Dedifferentiated amniotic fluid mesenchymal stem cell (primary cell): ENCODE measurements at regions not wholly inside any gene's neighbourhood (a gene's known extent, or its start where the extent isn't known, plus 50 kb on each side); places are given as distances from the start of the nearest gene placed in this dataset.

Source experiments
- DNase-seq: peaks from one replicate; pipeline ENCODE4 v3.0.0-alpha.2; 2016; ENCODE audit errors: extremely low spot score

DNA sequence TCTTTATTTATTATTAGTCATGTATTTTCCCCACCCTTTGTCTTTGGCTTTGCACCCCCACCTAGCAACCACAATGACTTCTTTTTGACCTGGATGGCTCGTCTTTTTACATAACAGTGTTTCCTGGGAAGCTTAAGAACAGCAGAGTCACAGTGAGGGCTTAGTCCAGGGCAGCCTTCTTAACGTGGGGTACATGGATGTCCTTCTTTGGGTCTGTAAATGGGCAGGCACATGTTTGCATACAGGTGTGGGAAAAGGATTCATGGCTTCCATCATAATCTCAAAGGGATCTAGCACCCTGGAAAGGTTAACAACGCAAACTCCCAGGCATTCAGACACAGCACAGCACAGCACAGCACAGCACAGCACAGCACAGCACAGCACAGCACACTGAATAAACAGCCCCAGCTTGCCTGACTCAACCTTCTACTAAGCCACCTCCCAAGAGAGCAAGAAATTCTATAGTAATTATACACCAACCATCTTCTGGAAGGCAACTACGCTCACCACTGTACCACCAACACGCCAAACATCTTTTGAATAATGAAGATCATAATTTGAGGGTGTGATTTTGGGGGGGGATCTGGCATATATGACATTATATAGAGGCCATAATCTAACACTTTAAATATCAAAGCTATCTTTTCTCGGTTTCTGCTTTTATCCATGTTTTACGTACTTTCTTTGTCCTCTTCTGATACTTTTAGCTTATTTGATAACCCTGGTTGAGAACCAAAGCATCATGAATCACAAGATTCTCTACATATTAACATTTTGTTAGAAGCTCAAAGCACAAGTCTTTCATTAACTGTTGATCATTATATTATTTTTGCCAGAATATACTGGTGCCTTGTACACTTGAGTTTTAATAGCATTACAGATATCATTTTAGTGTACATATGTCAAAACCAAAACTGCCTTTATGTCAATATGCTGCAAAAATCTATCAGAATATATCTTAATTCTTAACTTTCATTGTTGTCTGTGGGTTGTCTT lies 177.2 kb upstream of the KLF14 start:
- DNase-seq = peak; percentile 71

DNA sequence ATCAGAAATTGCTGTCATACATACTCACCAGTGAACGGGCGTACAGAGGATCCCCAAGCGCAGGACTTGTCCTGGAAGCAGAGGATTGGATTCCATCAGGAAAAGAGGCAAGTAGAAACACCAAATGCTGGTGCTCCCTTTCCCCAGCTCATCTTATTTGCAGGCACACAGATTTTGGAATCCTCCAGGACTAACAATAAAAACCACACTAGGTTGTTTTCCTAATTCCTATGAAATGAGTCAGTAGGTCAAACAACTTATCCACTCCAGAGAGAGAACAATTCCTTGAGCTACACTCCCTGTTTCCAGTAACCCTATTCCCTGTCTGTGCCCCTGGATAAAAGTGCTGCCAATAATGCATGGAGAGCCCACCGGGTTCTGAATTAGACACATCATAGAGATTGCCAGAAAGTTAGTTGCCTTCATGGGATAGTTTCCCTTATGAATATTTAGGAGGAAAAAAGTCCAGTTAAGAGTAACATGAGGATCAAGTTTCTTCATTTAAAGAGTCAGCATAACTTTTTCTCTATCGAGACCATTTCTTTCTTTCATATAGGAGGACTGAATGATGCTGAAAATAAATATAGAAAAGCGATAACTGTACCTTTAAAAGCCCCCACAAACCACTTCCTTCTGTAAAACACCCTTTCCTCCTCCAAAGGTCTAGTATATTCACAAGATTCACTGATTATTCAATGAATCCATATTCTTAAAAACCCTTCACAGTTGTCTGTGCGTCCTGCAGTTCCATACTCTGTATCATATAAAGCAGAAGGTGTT lies 178.3 kb upstream of the KLF14 start:
- DNase-seq = peak; percentile 65

DNA sequence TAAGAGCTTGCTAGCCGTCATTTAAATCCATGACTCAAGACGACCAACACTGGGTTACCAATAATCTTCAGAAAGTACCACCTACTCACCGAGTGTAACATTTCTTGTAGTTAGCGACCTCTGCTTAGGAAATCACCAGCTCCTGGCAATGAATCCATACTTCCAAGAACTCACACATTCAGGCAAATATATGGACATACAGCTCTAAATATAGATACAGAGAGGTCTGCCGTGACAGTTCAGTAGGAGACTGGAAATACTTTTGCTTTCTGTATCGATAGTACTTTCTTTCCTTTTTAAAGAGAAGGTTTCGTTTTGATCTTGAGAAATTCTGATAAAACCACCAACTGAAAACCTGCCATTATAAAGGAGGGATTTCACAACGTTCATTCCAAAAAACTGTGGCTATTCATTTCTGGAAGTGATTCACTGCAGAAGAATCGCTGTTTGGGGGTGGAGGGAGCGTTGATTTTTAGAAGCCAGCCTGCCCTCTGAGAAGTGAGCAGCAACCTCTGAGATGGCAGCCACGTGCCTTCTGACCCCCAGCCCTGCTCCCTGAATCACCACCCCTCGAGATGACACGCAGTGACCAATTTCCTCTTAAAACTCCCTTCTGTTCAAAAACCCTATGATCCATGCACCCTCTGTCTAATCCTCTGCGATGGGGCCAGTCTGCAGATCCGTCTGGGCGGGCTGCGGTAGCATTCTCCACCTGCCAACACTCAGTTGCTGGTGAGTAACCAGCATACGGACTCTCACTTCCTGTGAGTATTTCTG lies 179.0 kb upstream of the KLF14 start:
- peak; percentile 93 for DNase-seq

DNA sequence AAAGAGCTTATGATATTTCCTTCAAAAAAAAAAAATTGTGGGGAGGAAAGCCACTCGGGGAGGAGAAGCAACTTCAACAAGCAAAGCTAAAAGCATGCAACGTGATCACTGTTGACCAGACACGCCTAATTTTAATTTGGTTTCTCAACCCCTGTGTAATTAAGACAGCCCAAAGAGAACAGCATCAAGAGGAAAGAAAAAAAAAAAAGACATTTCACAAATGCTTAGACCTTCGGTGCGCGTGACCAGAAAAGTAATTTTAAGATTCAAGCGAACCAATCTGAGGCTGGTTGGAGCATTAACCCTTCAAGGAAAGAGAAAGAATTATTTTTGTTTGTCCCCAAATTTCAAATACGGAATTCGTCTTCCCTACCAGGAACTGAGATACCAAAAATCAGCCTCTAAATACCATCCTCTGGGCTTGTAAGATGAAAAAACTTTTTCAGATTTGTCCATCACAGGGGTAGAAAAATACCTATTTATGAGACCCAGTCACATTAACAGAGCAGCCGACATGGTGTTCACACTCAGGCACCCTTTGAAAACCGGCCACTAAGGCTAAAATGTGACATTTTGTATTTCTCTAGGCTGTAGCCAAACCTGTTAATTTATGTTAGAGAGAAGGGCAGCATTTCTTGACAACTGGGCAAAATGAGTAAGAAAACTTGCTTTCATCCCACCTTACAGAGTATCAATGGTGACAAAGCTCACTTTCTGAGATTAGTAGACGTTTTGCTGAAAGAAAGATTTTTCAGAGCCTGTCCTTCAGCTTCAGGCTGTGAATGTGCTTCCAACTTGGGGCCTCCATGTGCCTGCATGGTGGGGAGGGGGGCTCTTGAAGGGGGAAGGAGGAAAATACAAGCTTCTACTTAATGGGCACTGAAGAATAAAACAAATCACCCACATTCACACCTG lies 179.9 kb upstream of the KLF14 start:
- DNase-seq = no peak

DNA sequence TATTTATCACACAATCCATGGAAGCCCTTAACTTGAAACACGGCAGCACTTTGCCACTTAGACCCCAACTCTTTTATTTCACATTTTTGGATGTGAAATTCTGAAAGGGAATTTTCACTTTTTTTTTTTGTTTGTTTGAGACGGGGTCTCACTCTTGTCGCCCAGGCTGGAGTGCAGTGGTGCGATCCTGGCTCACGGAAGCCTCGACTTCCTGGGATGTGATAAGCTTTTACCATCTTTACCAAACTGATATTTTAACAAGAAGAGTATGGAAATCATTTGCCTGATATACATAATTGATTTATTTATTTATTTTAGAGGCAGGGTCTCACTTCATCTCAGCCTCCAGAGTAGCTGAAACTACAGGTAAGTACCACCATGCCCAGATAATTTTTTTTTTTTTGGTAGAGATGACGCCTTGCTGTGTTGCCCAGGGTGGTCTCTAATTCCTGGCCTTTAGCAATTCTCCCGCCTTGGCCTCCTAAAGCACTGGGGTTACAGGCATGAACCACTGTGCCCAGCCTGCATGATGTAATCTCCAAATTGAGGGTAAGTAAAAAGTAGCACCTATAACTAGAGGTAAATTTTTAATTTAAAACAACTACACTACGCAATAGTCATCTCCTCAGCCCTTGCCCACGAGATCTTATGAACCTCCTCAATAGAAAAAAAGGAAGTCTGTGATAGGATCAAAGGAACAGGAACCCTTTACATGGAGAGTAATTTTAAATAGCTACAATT lies 180.7 kb upstream of the KLF14 start:
- no peak for DNase-seq

DNA sequence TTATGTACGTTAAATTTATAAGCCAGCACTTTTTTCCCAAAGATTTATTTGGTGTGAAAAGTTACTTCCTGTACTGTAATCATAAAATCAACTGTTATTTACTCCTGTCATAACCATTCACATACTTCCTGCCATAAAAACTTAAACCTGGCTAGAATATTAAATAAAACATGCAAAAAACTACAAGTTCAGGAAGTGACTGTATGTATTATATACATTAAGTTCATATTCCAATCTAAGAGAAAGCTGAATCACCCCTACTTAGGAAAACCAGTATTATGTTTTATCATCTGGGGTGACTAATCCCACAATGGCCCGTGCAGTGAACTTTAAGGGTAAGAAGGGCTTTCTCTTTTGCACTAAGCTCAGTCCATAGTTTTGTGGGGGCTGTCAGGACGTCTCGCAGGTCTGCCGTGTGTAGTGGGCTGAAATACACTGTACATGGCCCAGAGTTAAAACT lies 183.7 kb upstream of the KLF14 start:
- DNase-seq = no peak

DNA sequence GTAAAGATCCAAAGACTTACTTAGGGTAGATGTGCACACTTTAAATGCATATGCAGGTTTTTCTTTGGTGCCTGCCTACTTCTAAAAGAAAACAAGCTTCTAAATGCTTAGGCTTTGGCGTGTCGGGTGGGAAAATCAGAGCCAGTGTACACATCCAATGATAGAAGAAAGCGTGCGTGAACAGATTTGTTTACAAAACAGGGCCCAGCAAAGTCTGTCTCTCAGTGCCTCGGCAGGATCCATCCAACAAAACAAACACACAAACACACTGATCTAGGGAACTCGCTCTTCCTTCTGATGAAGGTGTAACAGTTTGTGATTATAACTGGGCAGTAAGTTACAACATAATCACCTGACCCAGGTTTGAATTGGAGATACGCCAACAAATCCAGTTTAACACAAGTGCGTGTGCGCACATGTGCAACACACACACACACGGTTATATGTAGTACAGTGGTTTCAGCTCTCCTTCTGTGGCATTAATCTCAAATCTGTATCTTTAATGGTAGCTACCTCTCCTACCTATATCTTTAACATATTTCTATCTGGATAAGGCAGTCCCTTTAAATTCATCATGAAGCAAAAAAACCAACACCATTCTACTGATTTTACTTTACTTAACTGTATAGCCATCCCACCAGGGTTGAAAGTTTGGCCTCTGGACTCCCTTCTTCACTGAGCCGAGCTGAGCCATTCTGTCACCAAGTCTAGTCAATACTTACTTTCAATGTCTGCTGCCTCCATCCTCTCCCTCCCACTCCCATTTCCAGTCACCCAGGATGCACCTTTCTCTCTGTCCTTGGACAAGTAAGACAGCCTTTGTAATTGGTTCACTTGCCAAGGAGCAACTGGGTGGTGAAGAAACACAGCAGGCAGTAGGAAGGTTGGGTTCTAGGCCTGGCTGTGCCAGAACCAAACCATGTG lies 184.4 kb upstream of the KLF14 start:
- no peak for DNase-seq

DNA sequence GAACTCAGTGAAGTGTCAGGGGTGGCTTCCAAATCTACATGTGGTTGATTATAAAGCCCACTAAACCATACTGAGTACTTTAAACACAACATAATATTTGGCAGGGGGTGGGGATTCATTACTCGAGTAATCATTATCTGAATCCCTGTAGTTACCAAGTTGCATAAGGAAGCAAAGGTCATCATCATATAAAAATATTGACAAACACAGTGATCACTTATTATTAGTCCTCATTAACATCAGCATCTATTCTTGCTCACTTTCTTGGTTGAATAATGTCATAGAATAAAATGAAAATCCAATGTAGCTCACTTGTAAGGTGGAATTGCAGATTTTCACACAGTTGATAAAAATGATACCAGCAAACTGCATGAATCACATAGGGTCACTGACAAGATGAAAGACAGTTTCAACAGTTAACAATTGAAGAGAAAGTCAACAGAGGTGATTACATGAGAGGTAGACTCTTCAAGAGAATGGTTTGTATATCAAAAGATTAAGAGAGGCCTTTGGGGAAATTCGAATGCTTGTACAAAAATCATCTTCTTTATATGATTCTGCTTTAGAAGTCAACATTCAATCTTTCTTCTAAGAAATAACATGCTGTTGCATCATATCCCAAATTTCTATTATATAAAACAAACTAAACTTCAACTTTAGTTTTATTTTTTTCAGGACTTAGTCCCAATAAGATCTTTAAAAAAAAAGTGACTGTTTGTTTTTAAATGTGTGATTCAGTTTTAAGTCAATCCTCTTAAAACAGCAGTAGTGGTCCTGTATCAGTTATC lies 185.5 kb upstream of the KLF14 start:
- no peak for DNase-seq

DNA sequence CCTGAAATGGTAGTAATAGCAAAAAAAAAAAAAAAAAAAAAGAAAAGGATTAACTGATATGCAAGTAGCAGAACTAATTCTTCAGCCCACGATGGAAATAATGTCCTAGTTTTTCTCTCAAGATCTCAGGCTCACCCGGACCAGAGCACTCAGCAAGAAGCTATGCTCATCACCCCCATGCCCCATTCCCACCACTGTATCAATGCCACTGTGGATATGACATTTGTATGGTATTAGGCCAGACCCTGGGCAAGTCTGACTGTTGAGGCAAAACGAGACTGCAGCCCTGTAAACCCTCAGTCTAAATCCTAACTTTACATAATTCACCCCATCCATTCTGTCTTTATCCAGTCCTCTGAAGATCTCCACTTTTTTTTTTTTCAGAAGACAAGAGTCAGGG lies 186.1 kb upstream of the KLF14 start:
- DNase-seq = no peak

DNA sequence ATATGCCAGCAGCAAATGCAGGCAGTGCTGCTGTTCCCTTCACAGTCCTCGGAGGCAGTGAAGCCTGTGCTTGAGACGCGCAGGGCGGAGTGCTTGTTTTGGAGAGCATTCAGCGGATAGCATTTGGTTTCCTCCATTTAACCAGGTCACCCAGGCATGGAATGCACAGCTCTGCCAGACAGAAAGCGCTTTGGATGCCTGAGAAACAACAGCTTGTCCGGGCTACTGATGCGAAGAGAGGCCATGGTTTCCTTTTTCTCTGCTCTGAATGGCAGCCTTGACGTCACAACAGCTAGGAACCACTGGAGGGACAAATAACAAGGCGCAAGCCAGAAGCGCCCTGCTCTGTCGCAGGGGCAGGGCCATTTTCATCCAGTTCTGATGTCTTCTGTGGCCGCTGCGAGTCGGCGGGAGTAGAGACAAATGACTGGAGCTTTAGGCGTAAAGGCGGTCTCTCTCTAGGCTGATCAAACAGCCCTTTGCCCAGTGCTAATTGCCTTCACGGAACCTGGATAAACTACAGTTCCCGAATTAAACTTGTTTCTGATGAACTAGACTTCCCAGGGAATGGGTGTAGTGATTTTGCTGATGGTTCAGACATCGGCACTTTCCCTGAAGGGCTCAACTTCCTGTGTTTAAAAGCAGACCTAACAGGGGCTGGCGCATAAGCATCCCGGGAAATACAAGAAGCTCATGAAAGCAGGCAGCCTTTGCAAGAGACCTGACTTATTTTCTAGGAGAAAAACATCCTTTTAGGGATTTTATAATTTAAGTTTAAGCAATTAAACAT lies 187.6 kb upstream of the KLF14 start:
- peak; percentile 93 for DNase-seq

DNA sequence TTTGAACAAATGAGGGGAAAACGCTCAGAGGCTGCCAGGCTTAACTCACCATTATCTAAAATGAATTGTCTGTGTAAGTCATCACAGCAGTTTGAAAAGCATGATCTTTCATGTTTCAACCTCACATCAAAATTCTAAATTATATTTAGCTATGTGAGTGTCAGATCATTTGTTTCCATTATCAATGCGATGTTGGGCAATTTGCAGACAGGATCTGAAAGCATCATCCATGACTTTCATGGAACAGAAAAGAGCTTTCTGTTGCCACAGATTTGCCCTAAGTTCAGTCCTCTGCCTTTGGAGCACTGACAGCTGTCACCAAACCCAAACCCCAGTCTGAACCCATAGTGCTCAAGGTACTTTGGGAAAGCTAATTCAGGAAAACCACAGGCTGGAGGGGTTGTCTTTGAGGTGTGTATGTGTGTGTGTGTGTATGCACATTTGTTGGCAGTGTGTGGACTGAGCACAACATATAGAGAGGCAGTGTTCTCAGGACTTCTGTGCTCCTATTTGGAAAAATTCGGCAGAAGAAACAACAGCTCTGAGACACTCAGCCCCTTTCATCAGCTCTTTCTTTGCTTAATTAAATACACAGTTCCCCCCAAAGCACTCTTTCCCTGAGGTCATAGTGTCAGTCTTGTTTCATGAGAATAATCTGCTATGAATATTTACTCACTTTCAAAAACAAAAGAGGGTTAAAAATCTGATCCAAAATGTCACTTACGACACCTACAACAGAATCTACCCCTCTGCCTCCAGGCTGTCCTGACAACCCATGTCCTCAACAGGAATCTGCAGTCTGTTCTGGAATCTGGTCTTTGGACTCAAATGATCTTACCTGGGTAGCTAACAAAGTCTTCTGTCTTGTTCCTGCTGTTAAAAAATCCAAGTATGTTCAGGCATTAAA lies 188.5 kb upstream of the KLF14 start:
- no peak for DNase-seq

DNA sequence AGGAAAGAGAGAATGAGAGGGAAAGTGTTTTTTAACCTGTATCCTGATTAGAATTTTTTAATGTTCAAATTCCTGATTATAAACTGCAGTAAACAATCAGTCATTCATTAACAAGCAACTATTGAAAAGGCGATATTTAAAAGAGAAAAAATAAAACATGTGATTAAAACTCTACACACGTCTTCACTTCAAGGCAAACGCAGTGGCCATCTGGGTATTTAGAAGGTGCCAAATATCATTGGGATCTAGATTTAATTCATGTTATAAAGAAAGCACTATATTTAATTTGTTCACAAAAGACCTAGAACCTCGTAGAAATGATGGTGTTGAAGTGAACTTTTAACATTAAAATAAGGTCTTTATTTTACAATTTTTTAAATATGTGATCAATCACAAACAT lies 189.4 kb upstream of the KLF14 start:
- no peak for DNase-seq

DNA sequence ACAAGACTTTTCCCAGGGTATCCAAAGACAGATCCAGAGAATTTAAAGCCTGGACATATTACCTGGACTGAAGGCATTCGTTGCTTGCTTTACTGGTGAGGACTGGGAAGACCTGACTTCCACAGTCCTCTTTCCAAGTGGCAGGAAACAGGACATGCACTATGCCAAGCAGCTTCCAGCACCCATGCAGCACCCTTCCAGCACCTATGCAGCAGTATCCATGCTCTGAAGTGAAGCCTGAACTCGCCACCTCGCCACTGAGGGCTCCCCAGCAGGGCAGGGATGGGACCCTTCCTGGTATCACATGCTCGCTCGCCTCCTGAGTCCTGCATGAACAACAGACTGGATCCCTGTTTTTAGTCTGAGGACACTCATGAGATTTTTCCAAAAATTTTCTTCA lies 189.9 kb upstream of the KLF14 start:
- DNase-seq = no peak

DNA sequence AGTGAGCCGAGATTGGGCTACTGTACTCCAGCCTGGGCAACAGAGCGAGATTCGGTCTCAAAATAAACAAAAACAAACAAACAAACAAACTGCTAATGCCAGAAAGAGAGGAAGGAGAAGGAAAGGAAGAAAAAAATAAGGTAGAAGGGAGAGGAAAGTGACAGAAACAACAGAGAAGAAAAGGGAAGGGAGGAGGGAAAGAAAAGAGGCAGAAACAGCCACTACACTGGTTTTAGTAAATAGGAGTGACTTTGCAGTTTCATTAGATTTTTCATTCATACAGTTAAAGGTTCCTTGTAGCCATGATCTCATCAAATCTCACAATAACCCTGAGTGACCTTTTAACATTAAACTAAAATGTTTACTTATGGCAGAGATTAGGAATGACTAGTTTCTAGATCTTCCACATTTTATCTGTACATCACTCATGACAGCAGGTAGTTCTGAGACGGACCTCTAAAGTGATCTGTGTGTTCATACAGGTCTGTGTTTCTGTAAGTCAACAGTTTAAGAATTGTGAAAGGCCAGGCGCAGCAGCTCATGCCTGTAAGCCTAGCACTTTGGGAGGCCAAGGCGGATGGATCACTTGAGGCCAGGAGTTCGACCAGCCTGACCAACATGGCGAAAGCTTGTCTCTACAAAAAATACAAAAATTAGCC lies 191.3 kb upstream of the KLF14 start:
- no peak for DNase-seq

DNA sequence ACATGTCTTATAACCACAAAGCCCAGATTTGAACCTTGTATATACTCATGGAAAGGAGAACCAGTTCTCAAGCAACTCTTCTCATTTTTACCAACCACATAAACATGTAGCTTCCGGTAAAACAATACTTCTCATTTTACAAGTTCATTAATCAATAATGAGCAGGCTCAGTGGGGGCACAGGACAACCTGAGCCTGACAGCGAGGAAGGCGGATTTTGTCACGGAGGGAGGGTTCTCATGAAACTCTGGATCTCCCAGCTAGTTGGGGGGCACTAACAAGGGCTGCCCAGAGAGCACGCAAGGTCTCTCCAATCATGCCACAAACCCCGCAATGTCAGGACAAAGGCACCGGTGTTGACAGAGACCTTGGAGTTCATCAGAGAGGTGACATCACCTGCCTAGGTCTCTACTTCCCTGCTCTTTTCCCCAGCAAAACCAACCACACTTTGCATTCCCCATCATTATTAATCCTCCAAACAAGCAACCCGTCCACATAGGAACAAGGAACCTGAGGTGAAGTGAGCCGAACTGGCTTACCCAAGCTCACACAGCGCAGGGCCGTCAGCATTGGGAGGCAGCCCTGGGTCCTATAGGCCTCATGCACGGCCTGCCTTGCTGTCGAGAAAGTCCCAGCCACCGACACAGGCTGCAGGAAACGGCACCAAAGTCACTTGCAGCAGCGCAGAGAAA lies 192.1 kb upstream of the KLF14 start:
- no peak for DNase-seq
